Frontal cortex (tissue), 3 donors: ENCODE measurements at regions not wholly inside any gene's neighbourhood (a gene's known extent, or its start where the extent isn't known, plus 50 kb on each side); places are given as distances from the start of the nearest gene placed in this dataset.
A peak's percentile ranks its signal among the peaks of the same experiment; 100 is the strongest.
"Not testable (repeated sequence)": the region's sequence is repeated elsewhere in the genome, so short reads cannot be mapped to it uniquely, and the experiment has no call there.

Experiments used
- DNase-seq, 2 donors: peaks; one replicate each; pipeline ENCODE4 v3.0.0; 2012; ENCODE audit warnings: low spot score in 2 of 2
- FAIRE-seq: peaks from 2 replicates; lab custom pipeline; 2012; peaks lifted over from hg19 to GRCh38; lab: Jason Lieb, UNC
- donor health status: control.
- donor health status: control.
- donor health status: control.

DNA sequence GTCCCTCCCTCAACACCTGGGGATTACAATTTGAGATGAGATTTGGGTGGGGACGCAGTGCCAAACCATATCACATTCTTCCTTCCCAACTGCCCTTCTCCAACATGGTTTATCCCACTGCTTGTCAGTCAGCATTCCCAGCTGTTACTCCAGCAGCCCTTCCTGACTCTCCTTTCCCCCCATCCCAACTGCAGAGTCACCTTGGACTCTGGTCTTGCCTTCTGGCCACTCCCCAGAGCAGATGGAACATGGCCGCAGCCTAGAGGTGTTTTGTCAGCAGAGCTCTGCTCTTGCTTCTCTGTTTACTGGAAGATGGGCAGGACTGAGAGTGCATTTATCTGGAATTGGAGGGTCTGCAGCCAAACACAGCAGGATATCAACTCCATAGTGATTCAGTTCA is 51.2 kb upstream of the MEX3C start:
- no peak for DNase-seq
- FAIRE-seq, result no peak

- FAIRE-seq, result no peak
- no peak for DNase-seq
Observed at GRCh38 chr18:51250006-51250405, 52.5 kb upstream of the MEX3C start.

DNA sequence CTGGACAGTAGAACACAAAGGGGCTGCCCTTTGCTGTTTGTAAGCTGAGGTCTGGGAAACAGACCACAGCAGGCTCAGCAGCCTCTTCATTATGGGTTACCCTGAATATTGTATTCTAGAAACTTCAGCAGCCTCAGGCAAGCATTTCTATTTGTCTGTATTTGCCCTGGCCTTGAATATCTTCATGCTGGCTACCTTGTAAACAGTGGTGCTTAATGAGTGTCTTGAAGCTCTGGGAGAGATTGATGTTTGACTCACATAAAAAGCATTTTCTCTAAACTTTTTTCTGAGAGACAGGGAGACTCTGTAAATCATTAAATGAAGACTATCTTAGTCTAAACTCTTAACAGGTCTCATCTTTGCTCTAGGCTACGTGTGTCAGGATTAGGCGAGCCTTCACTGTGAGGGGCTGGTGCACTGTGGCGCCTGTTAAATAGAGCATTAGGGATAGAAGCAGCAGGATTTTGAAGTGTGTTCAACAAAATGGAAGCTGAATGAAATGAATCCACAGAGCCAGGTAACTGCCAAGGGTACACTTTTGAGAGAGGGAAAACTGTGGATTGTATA is 53.1 kb upstream of the MEX3C start:
- FAIRE-seq, result no peak
- DNase-seq, result no peak

- no peak for DNase-seq
- no peak for FAIRE-seq
Observed at GRCh38 chr18:51251625-51252024, 54.1 kb upstream of the MEX3C start.

DNA sequence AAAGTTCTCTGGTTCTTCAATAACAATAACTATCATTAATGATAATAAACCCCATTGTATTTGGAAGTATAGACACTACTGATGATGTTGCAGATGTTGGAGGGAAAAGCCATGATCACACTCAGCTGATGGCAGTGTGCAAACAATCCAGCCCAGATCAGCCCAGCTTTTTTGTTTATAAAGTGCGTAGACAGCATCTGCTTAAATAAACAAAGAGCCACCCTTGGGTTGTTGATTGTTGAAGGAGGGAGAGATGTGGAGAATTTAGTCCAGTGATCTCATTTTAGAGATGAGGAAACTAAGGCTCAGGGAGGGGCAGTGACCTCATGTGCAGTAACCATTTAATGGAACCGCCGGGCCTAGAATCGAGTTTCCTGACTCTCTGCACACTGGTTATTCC is 56.0 kb upstream of the MEX3C start:
- DNase-seq (no peak), FAIRE-seq (no peak)

DNA sequence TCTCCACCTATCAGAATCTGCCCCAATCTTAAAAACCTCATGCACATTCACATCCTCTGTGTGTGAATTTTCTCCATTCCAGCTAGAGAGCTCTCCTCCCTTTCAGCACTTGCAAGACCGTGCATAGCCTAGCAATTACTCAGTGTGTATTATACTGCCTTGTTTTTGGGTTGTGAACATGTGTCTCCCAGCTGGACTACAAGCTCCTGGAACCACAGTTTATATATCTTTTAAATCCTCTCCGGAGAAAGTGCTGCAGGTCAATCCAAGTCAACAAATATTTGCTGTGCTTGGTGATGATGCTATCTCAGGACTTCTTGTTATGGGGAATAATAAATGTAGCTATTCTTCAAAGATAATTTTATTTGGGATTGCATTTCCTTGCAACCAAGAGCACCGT is 58.2 kb upstream of the MEX3C start:
- DNase-seq (no peak), FAIRE-seq (no peak)

DNA sequence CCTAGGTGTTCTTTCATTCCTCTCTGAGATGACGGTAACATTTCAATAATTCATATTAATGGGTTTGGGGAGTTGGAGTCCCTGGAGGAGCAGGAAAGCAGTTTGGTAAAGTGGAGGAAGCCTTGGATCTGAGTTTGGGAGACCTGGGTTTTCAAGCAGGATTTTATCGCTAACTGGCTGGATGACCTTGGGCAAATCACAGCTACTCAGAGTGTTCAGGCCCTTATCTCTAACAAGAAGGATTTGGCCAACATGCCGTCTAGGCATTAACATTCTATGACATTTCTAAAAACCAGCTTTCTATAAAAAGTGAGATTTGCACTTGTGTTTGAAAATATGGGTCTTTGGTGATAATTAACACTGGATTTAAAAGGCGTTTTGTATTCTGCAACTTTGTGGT is 59.7 kb upstream of the MEX3C start:
- no peak for DNase-seq
- no peak for FAIRE-seq

GRCh38 chr18:51260118-51260517 is 62.6 kb upstream of the MEX3C start:
- FAIRE-seq (no peak), DNase-seq (no peak)

- FAIRE-seq, DNase-seq: not testable (repeated sequence)
Observed at GRCh38 chr18:51266077-51266476, 68.6 kb upstream of the MEX3C start.

DNA sequence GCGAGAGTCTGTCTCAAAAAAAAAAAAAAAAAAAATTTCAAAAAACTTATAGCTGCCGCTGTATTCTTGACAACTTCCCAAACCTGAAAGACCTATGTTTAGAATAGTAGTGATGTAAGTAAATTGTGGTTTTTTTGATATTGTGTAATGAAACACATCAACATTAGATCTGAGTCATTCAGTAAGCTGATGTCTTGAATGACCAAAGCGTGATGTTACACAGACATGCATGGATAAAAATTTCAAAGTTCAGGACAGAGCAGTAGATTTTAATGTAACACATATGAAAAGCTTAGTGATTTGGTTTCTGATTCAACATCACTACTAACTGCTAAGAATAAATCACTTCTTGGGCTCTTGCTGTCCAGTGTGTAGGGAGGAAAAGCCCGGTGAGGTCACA is 69.3 kb upstream of the MEX3C start:
- FAIRE-seq (no peak), DNase-seq (no peak)

- no peak for DNase-seq
- no peak for FAIRE-seq
Observed at GRCh38 chr18:51273437-51273836, 76.0 kb upstream of the MEX3C start.

DNA sequence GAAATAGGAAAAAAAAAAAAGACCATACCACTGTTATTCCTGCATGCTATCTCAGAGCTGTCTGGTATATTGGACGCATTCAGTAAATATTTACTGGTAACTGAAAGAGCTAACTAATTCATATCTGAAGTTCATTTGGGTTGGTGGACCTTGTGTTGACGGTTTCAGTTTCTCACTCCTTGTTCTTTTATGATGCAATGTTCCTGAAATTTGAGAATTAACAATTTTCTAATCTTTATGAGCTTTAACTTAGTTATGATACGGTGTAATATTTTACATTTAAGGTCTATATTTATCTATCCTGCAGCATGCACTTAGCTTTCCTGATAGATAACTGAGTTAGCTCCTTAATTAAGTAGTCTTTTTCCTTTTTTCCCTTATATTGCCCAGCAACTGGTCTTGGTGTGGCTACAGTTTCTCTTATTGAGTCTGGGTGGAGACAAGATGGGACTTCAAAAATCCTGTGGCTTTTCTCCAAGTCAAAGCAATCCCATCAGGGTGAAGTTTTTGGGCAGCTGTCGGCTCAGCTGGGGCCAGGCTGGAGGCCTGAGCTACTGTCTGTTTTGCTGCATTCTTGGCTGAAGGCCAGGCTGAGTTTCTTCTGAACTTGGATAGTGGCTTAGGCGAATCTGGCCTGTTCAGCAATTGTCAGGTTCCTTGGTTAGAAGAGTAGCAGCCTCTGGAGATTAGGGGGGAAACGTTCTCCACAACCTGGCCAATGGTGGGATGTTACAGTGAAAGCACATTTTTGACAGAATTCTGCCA is 78.4 kb upstream of the MEX3C start:
- no peak for FAIRE-seq
- no peak for DNase-seq

- DNase-seq, result peak in 1 of 2 donors; percentile 19
- FAIRE-seq, result no peak
Observed at GRCh38 chr18:51278045-51278649, 80.7 kb upstream of the MEX3C start.

DNA sequence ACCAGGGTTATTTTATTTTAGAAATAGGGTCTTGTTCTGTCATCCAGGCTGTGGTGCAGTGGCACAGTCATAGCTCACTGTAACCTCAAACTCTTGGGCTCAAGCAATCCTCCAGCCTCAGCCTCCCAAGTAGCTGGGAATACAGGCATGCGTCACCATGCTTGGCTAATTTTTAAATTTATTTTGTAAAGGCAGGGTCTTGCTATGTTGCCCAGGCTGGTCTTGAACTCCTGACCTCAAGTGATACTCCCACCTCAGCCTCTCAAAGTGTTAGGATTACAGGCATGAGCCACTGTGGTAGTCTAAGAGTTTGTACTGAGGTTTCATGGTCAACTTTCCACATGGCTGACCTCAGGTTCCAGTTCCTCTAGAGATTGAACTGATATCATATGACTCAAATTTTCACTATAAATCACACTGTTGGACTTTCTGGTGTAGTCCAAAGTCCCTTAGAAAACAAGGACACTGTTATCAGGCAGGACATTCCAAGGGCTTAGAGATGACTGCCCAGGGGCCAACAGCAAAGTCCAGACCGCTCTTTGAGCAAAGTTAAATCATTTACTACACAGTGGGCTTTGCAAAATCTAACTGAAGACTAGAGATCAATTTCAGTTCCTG is 82.0 kb upstream of the MEX3C start:
- FAIRE-seq (no peak), DNase-seq (no peak)

DNA sequence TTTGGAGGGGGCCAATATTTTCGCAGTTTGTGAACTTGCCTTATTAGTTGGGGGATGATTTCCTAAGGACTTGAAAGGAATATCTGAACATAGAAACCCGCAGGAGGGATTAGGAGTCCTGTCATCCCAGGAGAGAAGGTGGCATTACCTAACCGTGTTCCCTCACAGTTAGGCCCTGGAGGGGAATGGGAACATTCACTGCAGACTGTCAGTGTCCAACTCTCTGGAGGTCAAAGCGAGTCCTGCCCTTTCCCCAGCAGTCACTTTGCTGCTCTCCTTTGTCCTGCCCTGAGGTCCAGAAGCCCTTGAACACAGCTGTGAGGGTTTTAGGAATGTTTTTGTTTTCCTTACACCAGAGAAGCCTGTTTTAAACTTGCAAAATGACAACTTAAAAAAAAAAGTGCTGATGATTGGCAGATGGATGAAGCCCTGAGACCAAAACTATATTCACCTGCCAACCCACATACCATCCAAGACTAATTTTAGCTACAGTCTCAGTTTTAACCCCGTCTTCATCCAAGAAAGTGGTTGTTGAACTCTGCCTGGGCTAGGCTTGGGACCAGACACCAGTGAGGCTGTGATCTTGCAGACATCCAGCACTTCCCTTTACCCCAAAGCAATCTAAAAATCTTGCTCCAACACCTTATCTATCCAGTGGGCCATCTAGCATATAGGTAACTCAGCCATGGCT is 90.5 kb upstream of the MEX3C start:
- no peak for DNase-seq
- no peak for FAIRE-seq

DNA sequence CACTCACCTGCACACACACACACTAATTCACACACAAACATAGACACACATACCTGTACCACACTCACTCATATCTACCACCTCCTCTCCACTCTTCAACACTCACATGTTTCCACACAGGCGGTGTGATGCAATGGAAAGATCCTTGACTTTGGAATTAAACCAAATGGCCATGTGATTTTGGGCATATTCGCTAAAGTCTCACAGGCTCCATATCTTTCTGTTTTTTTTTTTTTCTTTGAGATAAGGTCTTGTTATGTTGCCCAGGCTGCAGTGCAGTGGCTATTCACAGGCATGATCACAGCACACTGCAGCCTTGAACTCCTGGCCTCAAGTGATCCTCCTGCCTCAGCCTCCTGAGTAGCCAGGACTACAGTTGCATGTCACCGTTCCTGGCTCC is 91.1 kb upstream of the MEX3C start:
- FAIRE-seq, result no peak
- DNase-seq, result no peak

- DNase-seq, result no peak
- FAIRE-seq, result no peak
Observed at GRCh38 chr18:51290860-51291259, 93.4 kb upstream of the MEX3C start.

GRCh38 chr18:51300912-51301311 is 103.4 kb upstream of the MEX3C start:
- DNase-seq (no peak), FAIRE-seq (no peak)

GRCh38 chr18:51301376-51301775 is 103.9 kb upstream of the MEX3C start:
- no peak for FAIRE-seq
- DNase-seq, result no peak

DNA sequence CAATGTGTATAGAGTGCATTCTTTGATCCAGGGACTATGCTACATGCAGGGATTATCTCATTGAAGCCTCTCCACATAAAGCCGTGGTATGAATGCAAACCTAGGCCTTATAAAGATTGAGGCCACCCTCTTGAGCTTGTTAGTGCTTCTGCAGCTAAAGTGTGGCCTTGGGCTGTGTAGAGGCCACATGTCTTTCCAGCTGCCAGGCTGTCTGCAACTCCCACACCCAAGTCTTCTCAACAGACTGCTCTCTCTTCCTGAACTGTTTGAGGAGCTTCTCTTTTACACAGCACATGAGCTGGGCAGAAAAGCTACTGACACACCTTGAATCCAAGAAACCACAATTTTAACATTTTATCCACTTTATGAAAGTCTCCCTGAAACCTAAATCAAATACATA is 119.2 kb upstream of the MEX3C start:
- DNase-seq, result no peak
- FAIRE-seq, result no peak

DNA sequence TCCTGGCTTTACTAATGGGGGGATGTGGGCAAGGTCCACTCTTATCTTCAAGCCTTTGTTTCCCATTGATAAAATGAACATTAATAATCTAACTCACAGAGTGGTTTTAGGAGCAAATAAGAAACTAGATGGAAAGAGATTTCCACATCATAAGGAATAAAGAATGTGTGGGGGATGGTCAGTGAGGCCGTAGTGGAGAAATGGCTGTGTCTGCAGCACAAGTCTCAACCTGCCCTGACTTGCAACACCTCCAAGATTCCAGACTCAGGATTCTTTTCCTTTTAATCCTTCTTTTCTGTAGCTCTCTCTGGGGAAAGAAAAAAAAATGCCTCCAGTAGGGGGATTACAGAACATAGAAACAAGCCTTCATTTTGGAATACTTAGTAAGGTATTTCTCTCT is 124.2 kb upstream of the MEX3C start:
- DNase-seq (no peak), FAIRE-seq (no peak)
